ENCODE measurements at regions not wholly inside any gene's neighbourhood (a gene's known extent, or its start where the extent isn't known, plus 50 kb on each side); places are given as distances from the start of the nearest gene placed in this dataset.

DNA sequence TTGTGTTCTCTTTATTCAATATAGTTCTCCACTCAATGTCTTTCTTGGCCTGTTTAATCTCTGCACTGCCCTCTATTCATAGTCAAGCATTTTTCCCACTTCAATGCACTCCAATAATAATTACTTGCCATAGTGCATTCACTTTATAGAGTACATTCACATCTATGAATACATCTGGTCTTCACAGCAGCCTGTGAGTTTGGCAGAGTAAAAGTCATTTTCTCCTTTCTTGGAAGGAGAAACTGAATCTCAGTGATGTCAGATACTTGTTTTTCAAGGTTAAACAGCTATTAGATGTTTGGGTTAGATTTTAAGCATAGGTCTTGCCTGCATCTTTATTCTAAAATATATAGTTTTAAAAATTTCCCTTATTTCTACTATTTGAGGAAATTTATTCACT lies 373.2 kb downstream of the TRIB2 start:
- TF ChIP-seq, protein P1, sequence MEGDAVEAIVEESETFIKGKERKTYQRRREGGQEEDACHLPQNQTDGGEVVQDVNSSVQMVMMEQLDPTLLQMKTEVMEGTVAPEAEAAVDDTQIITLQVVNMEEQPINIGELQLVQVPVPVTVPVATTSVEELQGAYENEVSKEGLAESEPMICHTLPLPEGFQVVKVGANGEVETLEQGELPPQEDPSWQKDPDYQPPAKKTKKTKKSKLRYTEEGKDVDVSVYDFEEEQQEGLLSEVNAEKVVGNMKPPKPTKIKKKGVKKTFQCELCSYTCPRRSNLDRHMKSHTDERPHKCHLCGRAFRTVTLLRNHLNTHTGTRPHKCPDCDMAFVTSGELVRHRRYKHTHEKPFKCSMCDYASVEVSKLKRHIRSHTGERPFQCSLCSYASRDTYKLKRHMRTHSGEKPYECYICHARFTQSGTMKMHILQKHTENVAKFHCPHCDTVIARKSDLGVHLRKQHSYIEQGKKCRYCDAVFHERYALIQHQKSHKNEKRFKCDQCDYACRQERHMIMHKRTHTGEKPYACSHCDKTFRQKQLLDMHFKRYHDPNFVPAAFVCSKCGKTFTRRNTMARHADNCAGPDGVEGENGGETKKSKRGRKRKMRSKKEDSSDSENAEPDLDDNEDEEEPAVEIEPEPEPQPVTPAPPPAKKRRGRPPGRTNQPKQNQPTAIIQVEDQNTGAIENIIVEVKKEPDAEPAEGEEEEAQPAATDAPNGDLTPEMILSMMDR (conservative IDR thresholded peaks at IDR 0.05; ENCODE audit: low read length): no peak
- no peak for TF ChIP-seq EZH2phosphoT487 (IDR thresholded peaks at IDR 0.05; ENCODE audit: borderline replicate concordance, low read depth, low read length)
